Neural progenitor cell (in vitro differentiated cells): ENCODE measurements at regions not wholly inside any gene's neighbourhood (a gene's known extent, or its start where the extent isn't known, plus 50 kb on each side); places are given as distances from the start of the nearest gene placed in this dataset.
"Not testable (repeated sequence)": the region's sequence is repeated elsewhere in the genome, so short reads cannot be mapped to it uniquely, and the experiment has no call there.

ENCODE experiments used
- DNase-seq: peaks from one replicate; pipeline ENCODE4 v3.0.0-alpha.2; 2016; ENCODE audit warnings: low spot score
- H2AFZ ChIP-seq: fragments of 200-600 bp; sonication (generic); replicated peaks from 2 replicates; pipeline ENCODE4 v1.6.1; 2016; ENCODE audit warnings: antibody characterized with exemption
- H3F3A ChIP-seq: fragments of 200-600 bp; sonication (generic); 2 replicates; pipeline ENCODE4 v1.6.1; 2016; ENCODE audit warnings: antibody characterized with exemption, low read depth
- H3K27ac ChIP-seq: fragments of 200-600 bp; sonication (generic); 2 replicates; pipeline ENCODE4 v1.5.1; 2016; ENCODE audit warnings: mild to moderate bottlenecking
- H3K27me3 ChIP-seq: fragments of 200-600 bp; sonication (generic); 2 replicates; pipeline ENCODE4 v1.6.1; 2016; ENCODE audit warnings: mild to moderate bottlenecking, moderate library complexity
- H3K36me3 ChIP-seq: fragments of 200-600 bp; sonication (generic); 2 replicates; pipeline ENCODE4 v1.5.1; 2016
- H3K4me1 ChIP-seq: fragments of 200-600 bp; sonication (generic); 2 replicates; pipeline ENCODE4 v1.6.1; 2016; ENCODE audit warnings: mixed run types
- H3K4me2 ChIP-seq: fragments of 200-600 bp; sonication (generic); 2 replicates; pipeline ENCODE4 v1.6.1; 2016
- H3K4me3 ChIP-seq: fragments of 200-600 bp; sonication (generic); 2 replicates; pipeline ENCODE4 v1.5.1; 2016
- H3K79me2 ChIP-seq: fragments of 200-600 bp; sonication (generic); 2 replicates; pipeline ENCODE4 v1.6.1; 2016; ENCODE audit warnings: low read depth
- H3K9ac ChIP-seq: fragments of 200-600 bp; sonication (generic); 2 replicates; pipeline ENCODE4 v1.6.1; 2016
- H3K9me3 ChIP-seq: fragments of 200-600 bp; sonication (generic); 2 replicates; pipeline ENCODE4 v1.5.1; 2016; ENCODE audit warnings: low read depth
- H4K20me1 ChIP-seq: fragments of 200-600 bp; sonication (generic); 2 replicates; pipeline ENCODE4 v1.6.1; 2016; ENCODE audit warnings: low read depth
- H3K27ac Mint-ChIP-seq: 3 replicates; pipeline ENCODE4 v1.8.0; 2021; ENCODE audit warnings: mixed read lengths
- H3K27me3 Mint-ChIP-seq: 2 replicates; pipeline ENCODE4 v1.8.0; 2022; ENCODE audit warnings: low read depth, mild to moderate bottlenecking, inconsistent platforms, moderate library complexity, mixed read lengths; ENCODE audit not compliant: insufficient read depth
- H3K36me3 Mint-ChIP-seq: 3 replicates; pipeline ENCODE4 v1.8.0; 2021; ENCODE audit warnings: mixed read lengths
- H3K4me1 Mint-ChIP-seq: 3 replicates; pipeline ENCODE4 v1.8.0; 2021; ENCODE audit warnings: mixed read lengths
- H3K4me3 Mint-ChIP-seq: 3 replicates; pipeline ENCODE4 v1.8.0; 2021; ENCODE audit warnings: mild to moderate bottlenecking, moderate library complexity, mixed read lengths
- H3K9me3 Mint-ChIP-seq: 3 replicates; pipeline ENCODE4 v1.8.0; 2020; ENCODE audit warnings: mixed read lengths
- EZH2 ChIP-seq: fragments of 200-600 bp; sonication (generic); IDR thresholded peaks from 2 replicates; pipeline ENCODE4 v1.6.1; 2017; ENCODE audit warnings: antibody characterized with exemption, mild to moderate bottlenecking, moderate library complexity
- EZH2phosphoT487 ChIP-seq: fragments of 200-600 bp; sonication (generic); IDR thresholded peaks from 2 replicates; pipeline ENCODE4 v1.6.1; 2017; ENCODE audit warnings: antibody characterized with exemption
- TF ChIP-seq, protein P1 (sequence below): fragments of 200-600 bp; sonication (generic); IDR thresholded peaks from 2 replicates; pipeline ENCODE4 v1.5.1; 2017; ENCODE audit warnings: antibody characterized with exemption, mild to moderate bottlenecking

DNA sequence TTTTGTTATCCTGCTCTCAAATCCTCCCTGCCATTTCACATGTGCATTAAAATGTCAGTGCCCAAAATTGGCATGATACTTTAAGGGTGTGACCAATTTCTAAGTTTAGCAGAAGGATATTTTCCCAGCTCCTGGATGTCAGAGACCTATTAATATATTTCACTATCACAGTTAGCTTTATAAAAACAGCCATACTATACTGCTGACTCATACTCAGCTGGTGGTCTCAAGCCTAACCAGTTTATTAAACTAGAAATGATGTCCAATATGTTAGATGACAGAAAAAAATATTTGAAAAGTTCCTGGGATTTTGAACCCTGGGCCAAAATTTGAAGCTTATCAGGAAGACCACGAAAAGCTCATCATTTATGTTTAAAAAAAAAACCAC lies 60.9 kb upstream of the ZNF280D start:
- DNase-seq: no peak
- Mint-ChIP-seq H3K36me3 (no peaks in the 10 kb centered on the region), H3K27me3 (peaks cover 2% of the 10 kb centered on the region), H3K27ac (no peak overlapping the region), H3K4me1 (no peaks in the 10 kb centered on the region), H3K9me3 (peaks cover 16% of the 10 kb centered on the region), H3K4me3 (no peak overlapping the region)
- Histone ChIP-seq H3K79me2 (no peaks in the 10 kb centered on the region), H3K27ac (no peak overlapping the region), H3K27me3 (no peaks in the 10 kb centered on the region), H3K4me3 (no peak overlapping the region), H3F3A (no peaks in the 10 kb centered on the region), H3K4me1 (no peaks in the 10 kb centered on the region), H3K9me3 (no peaks in the 10 kb centered on the region), H2AFZ (no peak overlapping the region), H3K36me3 (no peaks in the 10 kb centered on the region), H4K20me1 (no peaks in the 10 kb centered on the region), H3K4me2 (no peak overlapping the region), H3K9ac (no peak overlapping the region)
- TF ChIP-seq, protein P1, sequence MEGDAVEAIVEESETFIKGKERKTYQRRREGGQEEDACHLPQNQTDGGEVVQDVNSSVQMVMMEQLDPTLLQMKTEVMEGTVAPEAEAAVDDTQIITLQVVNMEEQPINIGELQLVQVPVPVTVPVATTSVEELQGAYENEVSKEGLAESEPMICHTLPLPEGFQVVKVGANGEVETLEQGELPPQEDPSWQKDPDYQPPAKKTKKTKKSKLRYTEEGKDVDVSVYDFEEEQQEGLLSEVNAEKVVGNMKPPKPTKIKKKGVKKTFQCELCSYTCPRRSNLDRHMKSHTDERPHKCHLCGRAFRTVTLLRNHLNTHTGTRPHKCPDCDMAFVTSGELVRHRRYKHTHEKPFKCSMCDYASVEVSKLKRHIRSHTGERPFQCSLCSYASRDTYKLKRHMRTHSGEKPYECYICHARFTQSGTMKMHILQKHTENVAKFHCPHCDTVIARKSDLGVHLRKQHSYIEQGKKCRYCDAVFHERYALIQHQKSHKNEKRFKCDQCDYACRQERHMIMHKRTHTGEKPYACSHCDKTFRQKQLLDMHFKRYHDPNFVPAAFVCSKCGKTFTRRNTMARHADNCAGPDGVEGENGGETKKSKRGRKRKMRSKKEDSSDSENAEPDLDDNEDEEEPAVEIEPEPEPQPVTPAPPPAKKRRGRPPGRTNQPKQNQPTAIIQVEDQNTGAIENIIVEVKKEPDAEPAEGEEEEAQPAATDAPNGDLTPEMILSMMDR: no peak
- no peak for TF ChIP-seq EZH2
- no peak for TF ChIP-seq EZH2phosphoT487

- Histone ChIP-seq H3F3A (no peaks in the 10 kb centered on the region), H3K27me3 (no peaks in the 10 kb centered on the region), H3K36me3 (no peaks in the 10 kb centered on the region), H3K4me2 (no peak overlapping the region), H2AFZ (no peak overlapping the region), H4K20me1 (no peaks in the 10 kb centered on the region), H3K9ac (no peak overlapping the region), H3K4me3 (no peak overlapping the region), H3K27ac (no peak overlapping the region), H3K9me3 (no peaks in the 10 kb centered on the region), H3K79me2 (no peaks in the 10 kb centered on the region), H3K4me1 (no peaks in the 10 kb centered on the region)
- DNase-seq: no peak
- TF ChIP-seq EZH2phosphoT487: no peak
- TF ChIP-seq, protein P1: no peak
- no peak overlapping the region for H3K27ac Mint-ChIP-seq
- H3K36me3 Mint-ChIP-seq: no peaks in the 10 kb centered on the region
- H3K9me3 Mint-ChIP-seq: peaks cover 16% of the 10 kb centered on the region
- H3K4me3 Mint-ChIP-seq: no peak overlapping the region
- H3K27me3 Mint-ChIP-seq: no peaks in the 10 kb centered on the region
- no peaks in the 10 kb centered on the region for H3K4me1 Mint-ChIP-seq
Measured at GRCh38 chr15:56792211-56792610, 58.9 kb upstream of the ZNF280D start.

DNA sequence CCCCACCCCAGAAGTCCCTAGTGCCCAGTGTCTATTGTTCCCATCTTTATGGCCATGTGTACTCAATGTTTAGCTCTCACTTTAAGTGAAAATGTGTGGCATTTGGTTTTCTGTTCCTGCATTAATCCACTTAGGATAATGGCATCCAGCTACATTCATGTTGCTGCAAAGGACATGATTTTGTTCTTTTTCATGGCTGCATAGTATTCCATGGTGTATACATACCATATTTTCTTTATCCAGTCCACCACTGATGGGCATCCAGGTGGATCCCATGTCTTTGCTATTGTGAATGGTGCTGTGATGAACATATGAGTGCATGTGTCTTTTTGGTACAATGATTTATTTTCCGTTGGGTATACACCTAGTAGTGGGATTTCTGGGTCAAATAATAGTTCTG lies 58.2 kb upstream of the ZNF280D start:
- H3K79me2 ChIP-seq, H3K36me3 ChIP-seq, H3K27me3 Mint-ChIP-seq, H4K20me1 ChIP-seq, H3K4me3 Mint-ChIP-seq, H3K27ac Mint-ChIP-seq, H3K4me1 ChIP-seq, H3K4me1 Mint-ChIP-seq, H3K27ac ChIP-seq, H3K27me3 ChIP-seq, H3K9ac ChIP-seq, H3K4me3 ChIP-seq, DNase-seq, H3K4me2 ChIP-seq, H3F3A ChIP-seq, H2AFZ ChIP-seq, H3K36me3 Mint-ChIP-seq, H3K9me3 ChIP-seq: not testable (repeated sequence)
- H3K9me3 Mint-ChIP-seq: peaks cover 16% of the 10 kb centered on the region

- H3K27ac ChIP-seq: no peak overlapping the region
- H3F3A ChIP-seq: no peaks in the 10 kb centered on the region
- H3K4me3 ChIP-seq: no peak overlapping the region
- no peak overlapping the region for H3K9ac ChIP-seq
- Mint-ChIP-seq H3K4me3 (no peak overlapping the region), H3K9me3 (peaks cover 12% of the 10 kb centered on the region), H3K27ac (no peak overlapping the region), H3K36me3 (no peaks in the 10 kb centered on the region), H3K27me3 (no peaks in the 10 kb centered on the region), H3K4me1 (no peaks in the 10 kb centered on the region)
- H4K20me1 ChIP-seq: no peaks in the 10 kb centered on the region
- H3K36me3 ChIP-seq: no peaks in the 10 kb centered on the region
- no peaks in the 10 kb centered on the region for H3K79me2 ChIP-seq
- H2AFZ ChIP-seq: no peak overlapping the region
- no peak for DNase-seq
- TF ChIP-seq EZH2 (no peak), EZH2phosphoT487 (no peak)
- TF ChIP-seq, protein P1: no peak
- H3K27me3 ChIP-seq: no peaks in the 10 kb centered on the region
- no peaks in the 10 kb centered on the region for H3K9me3 ChIP-seq
- H3K4me2 ChIP-seq: no peak overlapping the region
- H3K4me1 ChIP-seq: no peaks in the 10 kb centered on the region
Measured at GRCh38 chr15:56788359-56788758, 55.0 kb upstream of the ZNF280D start.
